ENCODE measurements at regions not wholly inside any gene's neighbourhood (a gene's known extent, or its start where the extent isn't known, plus 50 kb on each side); places are given as distances from the start of the nearest gene placed in this dataset.

DNA sequence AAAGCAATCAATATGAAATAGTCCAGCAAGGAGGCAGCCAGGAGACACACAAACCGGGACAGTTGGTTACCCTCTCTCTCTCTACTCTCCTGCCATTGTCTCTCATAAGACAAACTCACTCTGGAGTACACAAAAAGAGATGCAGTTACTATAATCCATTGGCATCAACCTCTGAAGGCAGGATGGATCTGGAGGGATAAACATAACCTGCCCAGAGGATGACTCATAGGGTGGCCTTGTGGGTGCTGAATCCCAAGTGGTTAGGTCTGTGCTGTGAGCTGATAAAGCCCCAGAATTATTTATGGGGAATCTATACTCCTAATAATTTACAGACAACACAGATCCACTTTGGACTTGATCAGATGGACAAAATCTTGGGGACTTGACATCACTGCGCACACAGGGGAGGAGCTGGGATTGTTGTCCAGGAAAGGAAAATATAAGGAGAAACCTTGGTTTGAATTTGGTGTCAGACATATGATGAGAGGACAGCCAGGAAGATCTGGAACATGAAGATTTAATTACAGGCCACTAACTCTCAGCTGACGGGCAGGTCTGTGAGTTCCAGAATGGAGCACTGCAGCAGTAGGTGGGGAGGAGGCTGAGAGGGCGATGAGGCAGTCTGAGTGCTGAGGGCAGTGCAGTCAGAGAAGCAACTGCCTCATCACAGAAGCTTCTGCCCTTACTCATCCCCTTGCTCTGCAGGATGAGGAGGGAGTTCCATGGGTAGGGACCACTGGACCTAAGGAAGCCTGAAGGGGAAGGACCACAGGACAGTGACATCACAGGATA is 113.9 kb upstream of the PRSS58 start:
- DNase-seq (ENCODE audit: low read depth) = peak; percentile 53

DNA sequence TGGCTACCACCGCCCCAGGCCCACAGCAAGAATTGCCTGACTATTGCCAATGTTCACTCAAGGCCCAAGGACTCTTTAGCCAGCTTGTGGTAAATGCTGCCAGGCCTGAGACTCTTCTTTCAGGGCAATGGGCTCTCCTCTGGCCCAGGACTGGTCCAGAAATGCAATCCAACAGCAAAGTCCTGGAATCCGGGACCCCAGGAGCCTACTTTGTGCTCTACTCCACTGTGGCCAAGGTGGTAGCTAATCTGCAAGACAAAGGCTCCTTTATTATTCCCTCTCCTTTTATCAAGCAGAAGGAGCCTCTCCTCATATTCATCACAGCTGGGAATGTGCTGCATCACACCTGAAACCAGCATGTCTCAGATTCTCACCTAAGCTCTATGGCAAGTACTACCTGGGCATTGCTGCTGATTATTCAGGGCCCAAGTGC is 107.6 kb upstream of the PRSS58 start:
- no peak for DNase-seq (ENCODE audit: low read depth)

DNA sequence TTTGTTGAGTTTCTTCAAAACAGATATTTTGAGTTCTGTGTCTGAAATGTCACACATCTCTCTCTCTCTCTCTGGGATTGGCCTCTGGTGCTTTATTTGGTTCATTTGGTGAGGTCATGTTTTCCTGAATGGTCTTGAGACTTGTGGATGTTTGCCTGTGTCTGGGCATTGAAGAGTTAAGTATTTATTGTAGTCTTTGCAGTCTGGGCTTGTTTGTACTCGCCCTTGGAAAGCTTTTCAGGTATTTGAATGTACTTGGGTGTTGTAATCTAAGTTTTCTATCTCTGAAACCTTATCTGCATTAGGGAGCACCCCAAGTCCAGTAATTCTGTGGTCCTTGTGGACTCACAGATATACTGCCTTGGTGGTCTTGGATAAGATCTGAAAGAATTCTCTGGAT is 106.7 kb upstream of the PRSS58 start:
- no peak for DNase-seq (ENCODE audit: low read depth)

DNA sequence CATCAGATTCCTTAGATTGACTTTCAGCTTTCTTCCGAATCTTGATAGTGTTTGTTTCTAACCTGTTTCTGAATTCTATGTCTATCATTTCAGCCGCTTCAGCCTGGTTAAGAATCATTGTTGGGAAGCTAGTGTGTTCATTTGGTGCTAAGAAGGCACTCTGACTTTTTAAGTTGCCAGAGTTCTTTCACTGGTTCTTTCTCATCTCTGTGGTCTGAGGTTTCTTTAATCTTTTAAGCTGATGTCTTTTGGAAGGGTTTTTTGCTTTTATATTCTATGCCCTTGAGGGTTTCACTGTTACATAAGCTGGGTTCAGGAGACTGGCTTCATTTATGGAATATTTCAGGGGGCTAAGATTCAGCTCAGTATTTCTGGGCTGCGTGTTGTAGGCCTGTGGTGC is 104.5 kb upstream of the PRSS58 start:
- no peak for DNase-seq (ENCODE audit: low read depth)

DNA sequence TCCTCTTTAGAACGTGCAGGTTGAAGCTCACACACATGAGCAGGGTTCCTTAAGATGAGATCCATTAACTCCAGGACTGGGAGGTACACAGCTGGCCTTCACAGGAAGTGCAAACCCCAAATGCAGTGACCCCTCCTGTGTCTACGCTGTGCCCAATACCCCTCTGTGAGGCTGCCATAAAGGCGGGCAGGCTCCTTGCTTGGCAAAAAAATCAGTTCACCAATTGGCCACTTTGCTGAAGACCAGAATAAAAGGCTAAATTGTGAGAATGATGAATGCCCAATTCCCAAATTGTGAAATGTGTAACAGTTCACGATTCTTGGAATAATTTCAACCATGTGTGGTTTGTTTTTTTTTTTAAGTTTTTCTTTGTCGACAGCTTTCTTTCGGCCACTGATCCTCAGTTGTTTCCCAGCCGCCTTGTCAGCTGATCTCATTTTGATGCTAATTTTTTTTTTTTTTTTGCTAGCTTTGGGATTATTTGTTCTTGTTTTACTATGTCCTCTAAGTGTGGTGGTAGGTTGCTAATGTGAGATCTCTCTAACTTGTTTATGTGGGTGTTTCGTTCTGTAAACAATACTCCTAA is 101.9 kb upstream of the PRSS58 start:
- no peak for DNase-seq (ENCODE audit: low read depth)

DNA sequence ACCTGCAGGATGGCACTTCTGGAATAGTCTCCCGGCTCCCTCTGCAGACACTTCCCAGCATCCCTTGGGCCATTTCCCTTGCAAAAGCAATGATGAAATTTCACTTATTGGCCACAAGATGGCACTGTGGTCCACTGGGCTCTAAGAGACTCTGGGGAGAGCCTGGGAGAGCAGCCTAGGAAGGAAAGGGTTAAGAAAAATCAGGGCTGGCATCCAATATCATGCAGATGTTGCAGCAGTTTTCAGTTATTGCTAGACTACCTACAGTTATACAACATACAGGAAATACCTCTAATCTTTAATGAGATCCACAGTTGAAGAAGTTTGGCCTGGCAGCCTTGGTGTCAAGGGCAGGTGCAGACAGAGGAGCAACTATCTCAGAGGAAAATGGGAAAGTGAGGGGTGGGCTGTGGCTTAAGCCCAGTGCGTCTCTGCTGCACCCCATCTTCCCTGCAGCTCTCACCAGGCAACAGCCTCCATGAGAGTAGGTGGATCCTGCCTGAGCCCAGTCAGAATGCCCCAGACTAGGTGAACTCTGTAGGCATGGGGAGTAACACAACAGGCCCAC is 100.2 kb upstream of the PRSS58 start:
- DNase-seq (ENCODE audit: low read depth) = peak; percentile 72

DNA sequence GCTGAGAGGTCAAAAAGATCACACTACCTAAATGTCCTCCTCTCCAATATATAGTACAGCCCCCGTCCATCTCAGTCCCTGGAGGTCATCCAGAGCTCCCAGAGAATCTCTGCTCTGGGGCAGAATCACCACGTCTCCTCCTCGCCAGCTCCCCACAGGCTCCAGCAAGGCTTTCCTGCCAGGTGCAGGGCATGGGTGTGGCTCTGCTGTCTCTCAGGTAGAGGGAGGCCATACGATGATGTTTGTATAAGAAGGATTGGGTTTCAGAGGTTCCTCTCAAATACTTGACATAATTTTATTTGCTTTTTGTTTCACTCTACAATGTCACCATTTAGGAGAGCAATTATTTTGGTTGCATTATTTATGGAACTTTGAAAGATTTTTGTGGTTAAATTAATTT is 98.3 kb upstream of the PRSS58 start:
- DNase-seq (ENCODE audit: low read depth) = no peak

DNA sequence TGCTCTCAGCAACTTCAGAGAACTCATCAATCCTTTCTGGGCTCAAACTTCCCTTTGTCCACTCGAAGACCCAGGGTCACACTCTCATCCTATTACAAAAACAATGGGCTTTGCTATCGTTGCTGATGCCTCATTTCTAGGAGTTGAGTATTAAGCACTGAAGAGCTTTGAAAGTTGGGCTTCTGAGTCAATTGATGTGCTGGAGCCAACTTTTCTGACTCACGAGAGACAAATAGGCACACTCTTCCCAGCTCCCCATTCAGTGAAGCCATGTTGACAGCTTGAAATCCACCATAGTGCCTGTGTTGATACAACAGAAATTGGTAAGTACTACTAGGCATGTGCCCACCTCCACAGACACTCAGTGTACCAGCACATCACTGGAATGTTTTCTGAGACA is 97.5 kb upstream of the PRSS58 start:
- DNase-seq (ENCODE audit: low read depth) = no peak

DNA sequence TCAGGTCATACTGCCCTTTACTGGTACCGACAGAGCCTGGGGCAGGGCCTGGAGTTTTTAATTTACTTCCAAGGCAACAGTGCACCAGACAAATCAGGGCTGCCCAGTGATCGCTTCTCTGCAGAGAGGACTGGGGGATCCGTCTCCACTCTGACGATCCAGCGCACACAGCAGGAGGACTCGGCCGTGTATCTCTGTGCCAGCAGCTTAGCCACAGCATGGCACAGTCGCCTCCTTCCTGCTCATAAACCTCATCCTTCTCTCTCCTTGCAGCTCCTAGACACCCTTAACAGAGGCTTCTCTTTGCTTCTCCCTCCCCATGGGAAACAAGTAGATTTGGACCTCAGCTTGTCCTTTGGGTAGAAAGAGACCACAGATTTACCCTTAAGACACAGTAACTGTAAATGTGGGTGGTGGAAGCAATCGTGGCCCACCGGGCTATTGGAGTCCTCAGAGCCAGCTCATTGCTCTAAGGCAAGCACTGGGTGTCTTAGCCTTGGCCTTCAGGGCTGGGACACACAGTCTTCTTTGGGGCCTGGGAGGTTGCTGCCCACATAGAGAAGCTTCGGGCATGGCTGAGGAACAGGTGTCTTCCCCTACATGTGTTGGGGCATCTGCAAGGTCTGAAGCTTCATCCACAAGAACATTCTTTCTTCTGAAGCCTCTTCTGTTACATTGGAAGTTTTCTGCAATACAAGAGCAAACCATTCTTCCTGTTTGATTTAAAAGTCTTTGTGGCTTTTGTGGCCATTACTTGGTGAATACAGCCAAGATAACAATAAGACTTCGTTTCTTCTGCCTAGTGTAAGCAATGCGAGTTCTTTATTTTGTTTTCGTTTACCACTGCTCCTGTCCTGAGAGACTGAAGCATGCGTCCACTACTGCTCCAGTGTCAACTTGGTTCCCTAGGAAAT is 95.5 kb upstream of the PRSS58 start:
- no peak for DNase-seq (ENCODE audit: low read depth)

DNA sequence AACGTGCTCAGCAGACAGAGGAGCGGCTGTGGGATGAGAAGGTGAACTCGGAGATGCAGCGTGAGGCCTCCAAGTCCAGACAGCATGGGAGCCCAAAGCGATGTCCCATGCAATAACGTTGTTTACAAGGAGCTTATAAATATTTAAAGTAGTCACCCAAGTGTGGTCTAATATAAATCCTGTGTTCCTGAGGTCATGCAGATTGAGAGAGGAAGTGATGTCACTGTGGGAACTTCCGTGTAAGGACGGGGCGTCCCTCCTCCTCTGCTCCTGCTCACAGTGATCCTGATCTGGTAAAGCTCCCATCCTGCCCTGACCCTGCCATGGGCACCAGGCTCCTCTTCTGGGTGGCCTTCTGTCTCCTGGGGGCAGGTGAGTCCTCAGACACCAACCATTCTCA is 94.7 kb upstream of the PRSS58 start:
- no peak for DNase-seq (ENCODE audit: low read depth)

DNA sequence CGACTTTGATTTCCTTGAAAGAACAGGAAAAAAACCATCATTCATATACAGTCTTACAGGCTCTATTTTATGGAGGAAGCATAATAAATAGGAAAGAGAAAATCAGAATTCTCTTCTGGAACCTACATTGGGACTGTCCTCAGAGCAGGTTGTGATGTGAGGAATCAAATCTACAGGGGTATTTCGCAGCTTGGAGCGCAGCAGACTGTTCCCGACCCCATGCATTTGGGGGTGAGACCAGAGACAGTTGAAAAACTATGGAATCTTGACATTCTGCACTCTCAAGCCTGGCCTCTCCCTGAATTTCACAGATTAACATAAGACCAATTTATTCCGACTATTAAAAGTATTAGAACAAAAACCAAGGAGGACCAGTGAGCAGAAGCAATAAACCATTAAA is 93.3 kb upstream of the PRSS58 start:
- DNase-seq (ENCODE audit: low read depth) = no peak

DNA sequence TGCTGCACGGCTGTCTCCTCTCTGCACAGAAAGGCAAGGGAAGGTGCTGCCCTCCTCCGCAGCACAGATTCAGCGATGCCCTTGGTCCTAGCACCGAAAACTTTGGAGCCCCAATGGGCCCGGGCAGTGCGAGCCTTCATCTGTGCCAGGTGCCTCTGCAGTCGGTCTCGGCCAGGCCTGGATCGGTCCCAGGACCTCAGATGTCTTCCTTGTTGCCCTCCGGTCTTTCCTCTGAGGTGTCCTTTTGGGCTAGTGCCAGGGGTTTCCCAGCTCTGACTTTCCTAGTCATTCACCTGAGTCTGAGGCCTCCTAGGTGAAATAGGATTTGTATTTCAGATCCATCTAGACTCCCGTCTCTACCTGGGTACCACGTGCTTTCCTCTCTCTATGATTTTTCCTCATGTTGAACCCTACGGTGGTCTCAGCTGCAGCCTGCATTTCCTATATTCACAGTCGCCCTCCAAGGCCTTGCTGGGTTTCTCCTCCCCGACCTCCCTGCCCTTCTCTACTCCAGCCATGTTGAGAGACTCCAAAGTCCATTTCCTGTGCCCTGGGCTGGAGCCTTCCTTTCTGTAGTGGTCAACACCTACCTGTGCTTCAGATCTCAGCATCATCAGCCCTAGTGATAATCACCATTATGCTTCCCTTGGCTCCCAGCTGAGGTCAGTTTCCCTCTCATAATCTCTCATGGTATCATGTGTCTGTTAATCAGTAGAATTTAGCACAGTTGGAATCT is 92.0 kb upstream of the PRSS58 start:
- DNase-seq (ENCODE audit: low read depth) = no peak

DNA sequence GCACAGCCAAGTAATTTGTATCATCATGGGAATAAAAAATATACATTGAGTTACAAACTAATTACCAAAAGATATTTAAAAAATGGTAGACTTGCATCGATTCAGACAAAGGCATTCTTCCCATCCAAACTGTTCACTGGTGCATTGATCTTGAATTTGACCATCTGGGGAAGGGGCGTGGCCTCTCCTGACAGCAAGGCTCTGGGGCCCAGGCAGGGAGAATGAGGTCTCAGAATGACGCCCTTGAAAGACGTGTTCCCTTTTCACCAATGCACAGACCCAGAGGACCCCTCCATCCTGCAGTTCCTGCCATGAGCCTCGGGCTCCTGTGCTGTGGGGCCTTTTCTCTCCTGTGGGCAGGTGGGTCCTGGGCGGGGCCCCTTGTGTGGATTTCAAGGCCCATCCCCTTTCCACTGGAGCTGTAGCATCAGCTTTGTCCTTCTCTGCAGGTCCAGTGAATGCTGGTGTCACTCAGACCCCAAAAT is 91.1 kb upstream of the PRSS58 start:
- no peak for DNase-seq (ENCODE audit: low read depth)

DNA sequence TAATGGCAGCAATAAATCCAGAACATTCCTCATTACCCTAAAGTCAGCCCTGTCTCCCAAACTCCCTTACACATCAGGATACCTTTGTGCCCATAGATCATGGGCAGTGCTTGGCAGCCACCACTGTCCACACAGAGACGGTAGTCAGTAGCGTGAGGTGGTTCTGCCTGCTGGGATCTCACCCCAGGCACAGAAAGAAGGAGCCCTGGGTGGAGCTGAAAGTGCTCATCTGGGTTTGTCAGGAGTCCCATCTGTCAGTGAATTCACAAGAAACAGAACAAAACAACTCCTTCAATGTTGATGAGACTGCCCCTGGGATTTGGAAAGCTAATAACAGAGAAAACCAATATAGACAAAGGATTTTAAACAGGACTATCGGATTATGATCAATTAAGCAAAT is 90.2 kb upstream of the PRSS58 start:
- DNase-seq (ENCODE audit: low read depth) = no peak

DNA sequence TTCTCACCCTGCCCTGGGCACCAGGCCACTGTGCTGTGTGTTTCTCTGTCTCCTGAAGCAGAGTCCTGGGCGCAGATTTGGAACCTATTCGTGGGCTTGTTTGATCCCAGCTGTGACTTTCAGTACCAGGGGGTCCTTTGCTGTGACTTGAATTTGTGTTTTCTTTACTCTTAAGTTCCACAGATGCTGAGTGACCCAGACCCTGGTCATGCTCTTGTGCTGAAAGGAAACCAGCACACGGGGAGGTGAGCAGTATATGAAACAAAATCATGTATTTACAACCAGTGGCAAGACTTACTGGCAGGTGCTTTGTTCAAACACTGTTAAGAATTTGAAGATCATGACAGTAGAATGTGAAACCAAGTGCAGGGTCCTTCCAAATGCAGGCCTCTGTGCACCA is 89.2 kb upstream of the PRSS58 start:
- DNase-seq (ENCODE audit: low read depth) = no peak

DNA sequence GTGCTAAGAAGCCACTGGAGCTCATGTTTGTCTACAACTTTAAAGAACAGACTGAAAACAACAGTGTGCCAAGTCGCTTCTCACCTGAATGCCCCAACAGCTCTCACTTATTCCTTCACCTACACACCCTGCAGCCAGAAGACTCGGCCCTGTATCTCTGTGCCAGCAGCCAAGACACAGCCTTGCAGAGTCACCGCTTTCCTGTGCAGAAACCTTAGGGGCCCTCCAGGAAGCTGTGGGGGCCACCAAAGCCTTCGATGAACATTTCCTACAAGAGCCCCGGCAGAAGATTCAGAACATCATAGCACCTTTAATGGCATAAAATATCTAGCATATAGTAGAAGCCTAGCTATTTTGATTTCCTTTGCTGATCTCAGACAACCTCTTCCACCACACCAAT is 88.0 kb upstream of the PRSS58 start:
- no peak for DNase-seq (ENCODE audit: low read depth)

DNA sequence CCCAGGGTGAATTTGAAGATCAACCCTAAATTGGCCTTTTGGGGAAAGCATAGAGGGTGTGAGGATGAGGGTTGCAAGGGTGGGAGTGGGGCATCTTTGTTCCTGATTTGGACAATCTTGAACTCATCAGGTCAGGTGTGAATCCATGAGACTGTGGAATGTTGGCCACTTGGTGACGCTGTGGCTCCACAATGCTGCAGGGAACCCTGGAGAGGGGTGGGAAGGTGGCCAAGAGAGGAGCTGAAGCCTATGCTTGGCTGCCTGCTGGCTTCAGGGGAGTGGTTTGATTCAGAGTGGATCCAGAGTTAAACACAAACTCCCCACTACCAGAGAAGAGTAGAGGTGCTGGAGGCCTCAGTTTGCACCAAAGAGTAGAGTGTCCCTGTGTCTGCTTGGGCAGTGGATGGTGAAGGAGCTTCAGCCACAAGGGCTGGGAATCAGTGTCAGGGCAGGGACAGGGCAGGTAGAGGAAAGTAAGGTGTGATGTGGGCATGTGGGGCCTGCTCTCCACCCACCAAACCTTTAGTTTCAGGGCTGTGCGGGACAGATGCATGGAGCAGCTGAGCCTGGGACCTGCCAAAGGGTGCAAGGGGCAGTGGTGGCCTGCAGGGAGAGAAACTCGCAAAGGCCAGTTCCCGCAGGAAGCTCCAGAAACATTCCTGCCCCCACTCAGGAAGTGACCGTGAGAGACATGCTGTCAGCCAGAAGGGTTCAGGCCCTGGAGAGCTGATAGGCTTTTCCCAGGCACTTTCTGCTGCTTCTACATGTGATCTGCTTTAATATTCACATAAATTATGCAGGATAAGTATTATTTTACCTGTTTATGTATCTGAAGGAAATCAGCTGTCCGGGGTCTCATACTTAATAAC is 81.0 kb upstream of the PRSS58 start:
- DNase-seq (ENCODE audit: low read depth) = peak; percentile 59

DNA sequence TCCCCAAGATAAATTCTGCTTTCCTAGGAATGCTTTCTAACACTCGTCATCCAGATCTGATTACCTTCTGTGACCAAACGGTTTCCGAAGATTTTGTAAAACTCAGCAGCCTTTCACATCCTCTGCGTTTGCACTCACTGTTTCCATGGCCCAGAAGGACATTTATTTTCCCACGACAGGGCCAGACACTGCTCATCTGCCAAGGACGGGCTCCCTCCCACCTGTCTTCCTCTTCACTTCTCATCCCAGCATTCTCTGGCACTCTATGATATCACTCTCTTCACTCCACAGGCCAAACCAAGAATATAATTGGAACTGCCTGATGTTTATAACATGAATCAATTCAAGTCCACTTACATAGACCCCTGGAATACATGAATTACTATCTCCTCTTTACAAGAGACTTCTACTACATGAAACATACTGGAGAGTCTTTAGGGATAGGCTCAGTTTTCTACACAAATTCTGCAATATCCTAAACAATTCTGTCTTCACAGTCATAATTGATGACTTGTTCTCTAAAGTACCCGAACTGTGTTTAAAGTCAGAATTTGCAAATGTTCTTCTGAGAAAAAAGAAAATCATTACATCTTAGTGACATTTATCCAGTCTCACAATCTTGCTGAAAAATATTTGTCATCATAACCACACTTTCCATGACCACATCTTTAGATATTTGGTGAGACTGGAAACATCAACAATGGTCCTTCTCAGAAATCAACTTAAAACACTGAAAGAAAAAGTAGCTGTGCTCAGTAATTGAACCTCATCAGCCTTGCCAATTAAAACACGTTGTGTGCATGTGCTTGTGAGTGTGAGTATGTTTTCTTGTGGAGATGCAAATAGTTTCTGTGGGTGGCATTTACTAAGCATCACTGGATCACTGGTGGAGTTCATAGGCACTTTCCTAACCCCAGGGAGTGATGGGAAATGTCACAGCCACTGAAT is 79.5 kb upstream of the PRSS58 start:
- DNase-seq (ENCODE audit: low read depth) = no peak

DNA sequence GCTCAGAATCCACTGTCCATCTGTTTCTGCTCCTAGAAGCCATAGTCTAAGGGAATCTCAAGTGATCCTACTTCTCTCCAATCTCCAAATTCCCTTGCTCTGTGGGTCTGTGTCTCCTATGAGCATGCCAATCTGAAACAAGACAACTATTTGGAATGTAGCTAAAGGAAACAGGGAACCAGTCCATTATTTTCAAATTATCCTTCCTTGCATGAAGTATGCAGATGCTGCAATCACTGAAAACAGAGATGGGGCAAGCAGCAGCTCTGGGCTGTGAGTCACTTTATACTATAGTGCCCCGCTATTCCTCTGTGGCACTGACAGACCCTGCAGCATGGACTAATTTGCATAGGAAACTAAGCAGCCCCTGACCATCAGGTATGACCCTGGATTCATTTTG is 76.9 kb upstream of the PRSS58 start:
- no peak for DNase-seq (ENCODE audit: low read depth)
